Ishikawa (cell line): ENCODE measurements at regions not wholly inside any gene's neighbourhood (a gene's known extent, or its start where the extent isn't known, plus 50 kb on each side); places are given as distances from the start of the nearest gene placed in this dataset.

Experiments used
- CEBPB ChIP-seq: IDR thresholded peaks from 2 replicates; pipeline ENCODE4 v1.6.1; 2012
- CREB1 ChIP-seq: IDR thresholded peaks from 2 replicates; pipeline ENCODE4 v1.6.1; 2012; ENCODE audit warnings: low read depth
- EP300 ChIP-seq: IDR thresholded peaks from 2 replicates; pipeline ENCODE4 v1.6.1; 2012; ENCODE audit warnings: borderline replicate concordance
- FOXM1 ChIP-seq: IDR thresholded peaks from 2 replicates; pipeline ENCODE4 v1.6.1; 2012; ENCODE audit warnings: low read depth, borderline replicate concordance
- MAX ChIP-seq: IDR thresholded peaks from 2 replicates; pipeline ENCODE4 v1.6.1; 2012
- RAD21 ChIP-seq: IDR thresholded peaks from 2 replicates; pipeline ENCODE4 v1.6.1; 2012; ENCODE audit warnings: low read depth
- TAF1 ChIP-seq: IDR thresholded peaks from 2 replicates; pipeline ENCODE4 v1.6.1; 2012; ENCODE audit warnings: low read depth, mild to moderate bottlenecking
- TEAD4 ChIP-seq: IDR thresholded peaks from 2 replicates; pipeline ENCODE4 v1.6.1; 2012
- ZBTB7A ChIP-seq: IDR thresholded peaks from 2 replicates; pipeline ENCODE4 v1.6.1; 2012; ENCODE audit warnings: low read depth
- TF ChIP-seq, protein P1 (sequence below): IDR thresholded peaks from 2 replicates; pipeline ENCODE4 v1.6.1; 2012; ENCODE audit warnings: low read depth, mild to moderate bottlenecking

DNA sequence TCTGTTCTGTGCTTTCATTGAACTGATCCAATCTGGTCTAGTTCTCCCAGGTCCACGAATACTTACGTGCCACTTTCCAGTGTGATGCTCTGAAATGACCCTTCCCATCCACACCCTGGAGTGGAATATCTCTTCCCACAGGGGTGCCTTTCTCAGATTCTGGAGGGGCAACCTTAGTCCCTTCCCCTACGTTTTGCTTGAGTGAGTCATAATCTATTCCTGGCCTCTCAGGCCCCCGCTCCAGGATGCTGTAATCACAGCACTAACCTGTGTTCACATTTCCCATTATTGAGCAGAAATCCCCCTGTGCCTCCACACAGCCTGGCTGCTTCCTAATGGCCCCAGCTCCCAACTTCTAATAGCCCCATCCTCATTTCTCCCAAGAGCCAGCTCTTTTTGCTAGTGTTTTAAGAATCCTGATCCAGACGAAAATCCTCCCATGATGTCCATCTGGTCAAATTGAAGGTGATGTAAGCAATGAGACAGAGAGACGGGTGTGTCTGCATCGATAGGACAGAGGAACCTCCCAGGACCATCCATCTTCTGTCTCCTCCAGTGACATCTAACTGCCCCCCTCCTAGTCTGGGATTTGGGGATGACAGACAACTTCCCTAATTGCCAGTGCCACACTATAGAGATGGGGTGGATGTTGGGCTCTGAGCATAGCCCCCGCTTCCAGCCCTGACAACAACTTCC, 164.0 kb upstream of the MAF start:
- TF ChIP-seq RAD21 = no peak
- TF ChIP-seq CREB1 = no peak
- no peak for TF ChIP-seq FOXM1
- TF ChIP-seq, protein P1, sequence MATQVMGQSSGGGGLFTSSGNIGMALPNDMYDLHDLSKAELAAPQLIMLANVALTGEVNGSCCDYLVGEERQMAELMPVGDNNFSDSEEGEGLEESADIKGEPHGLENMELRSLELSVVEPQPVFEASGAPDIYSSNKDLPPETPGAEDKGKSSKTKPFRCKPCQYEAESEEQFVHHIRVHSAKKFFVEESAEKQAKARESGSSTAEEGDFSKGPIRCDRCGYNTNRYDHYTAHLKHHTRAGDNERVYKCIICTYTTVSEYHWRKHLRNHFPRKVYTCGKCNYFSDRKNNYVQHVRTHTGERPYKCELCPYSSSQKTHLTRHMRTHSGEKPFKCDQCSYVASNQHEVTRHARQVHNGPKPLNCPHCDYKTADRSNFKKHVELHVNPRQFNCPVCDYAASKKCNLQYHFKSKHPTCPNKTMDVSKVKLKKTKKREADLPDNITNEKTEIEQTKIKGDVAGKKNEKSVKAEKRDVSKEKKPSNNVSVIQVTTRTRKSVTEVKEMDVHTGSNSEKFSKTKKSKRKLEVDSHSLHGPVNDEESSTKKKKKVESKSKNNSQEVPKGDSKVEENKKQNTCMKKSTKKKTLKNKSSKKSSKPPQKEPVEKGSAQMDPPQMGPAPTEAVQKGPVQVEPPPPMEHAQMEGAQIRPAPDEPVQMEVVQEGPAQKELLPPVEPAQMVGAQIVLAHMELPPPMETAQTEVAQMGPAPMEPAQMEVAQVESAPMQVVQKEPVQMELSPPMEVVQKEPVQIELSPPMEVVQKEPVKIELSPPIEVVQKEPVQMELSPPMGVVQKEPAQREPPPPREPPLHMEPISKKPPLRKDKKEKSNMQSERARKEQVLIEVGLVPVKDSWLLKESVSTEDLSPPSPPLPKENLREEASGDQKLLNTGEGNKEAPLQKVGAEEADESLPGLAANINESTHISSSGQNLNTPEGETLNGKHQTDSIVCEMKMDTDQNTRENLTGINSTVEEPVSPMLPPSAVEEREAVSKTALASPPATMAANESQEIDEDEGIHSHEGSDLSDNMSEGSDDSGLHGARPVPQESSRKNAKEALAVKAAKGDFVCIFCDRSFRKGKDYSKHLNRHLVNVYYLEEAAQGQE = no peak
- no peak for TF ChIP-seq MAX
- TF ChIP-seq TEAD4 = no peak
- TF ChIP-seq EP300 = no peak
- no peak for TF ChIP-seq TAF1
- TF ChIP-seq ZBTB7A = no peak
- no peak for TF ChIP-seq CEBPB
